IMR-90 (cell line): ENCODE measurements at regions not wholly inside any gene's neighbourhood (a gene's known extent, or its start where the extent isn't known, plus 50 kb on each side); places are given as distances from the start of the nearest gene placed in this dataset.

ENCODE experiments used
- ATAC-seq: fragments of 200-7000 bp; cut with Tn5 transposase; 2 replicates; pipeline ENCODE4 v1.9.1; 2020; ENCODE audit warnings: low read depth, mild to moderate bottlenecking, moderate library complexity
- BruUV-seq: library from RNA; stranded (reverse); fragments of 400-500 nt; replicated peaks from 2 replicates; lab custom pipeline; 2021; lab: Mats Ljungman, UMichigan
- CTCF ChIA-PET: fragments of 300-600 bp; formaldehyde crosslinking; extraction: SDS; loops from one replicate; lab custom pipeline; 2021; ENCODE audit warnings: antibody characterized with exemption; lab: Yijun Ruan, JAX
- POLR2A ChIA-PET: fragments of 300-600 bp; sonication (Branson Sonifier 250); formaldehyde crosslinking; loops from one replicate; lab custom pipeline; 2022; ENCODE audit warnings: antibody characterized with exemption; ENCODE audit not compliant: unreplicated experiment; lab: Charles Lee
- DNase-seq: peaks from one replicate; pipeline ENCODE4 v3.0.0; 2013
- H2AFZ ChIP-seq: replicated peaks from 2 replicates; pipeline ENCODE3; 2013; ENCODE audit warnings: low read length, mild to moderate bottlenecking; ENCODE audit not compliant: poor library complexity
- H2AK5ac ChIP-seq: 2 replicates; pipeline ENCODE4 v1.6.1; 2013; ENCODE audit warnings: low read depth, low read length, inconsistent platforms
- H2AK9ac ChIP-seq: replicated peaks from 2 replicates; pipeline ENCODE3; 2013; ENCODE audit warnings: mild to moderate bottlenecking, low read depth, low read length, moderate library complexity; ENCODE audit not compliant: poor library complexity
- H2BK120ac ChIP-seq: 2 replicates; pipeline ENCODE4 v1.6.1; 2013; ENCODE audit warnings: low read depth, low read length, inconsistent platforms
- H2BK15ac ChIP-seq: 3 replicates; pipeline ENCODE4 v1.6.1; 2013; ENCODE audit warnings: low read depth, low read length, inconsistent platforms
- H2BK20ac ChIP-seq: 2 replicates; pipeline ENCODE4 v1.6.1; 2013; ENCODE audit warnings: low read depth, mild to moderate bottlenecking, inconsistent platforms, low read length, moderate library complexity
- H2BK5ac ChIP-seq: 2 replicates; pipeline ENCODE4 v1.6.1; 2013; ENCODE audit warnings: mild to moderate bottlenecking, low read depth, low read length, inconsistent platforms; ENCODE audit not compliant: poor library complexity, severe bottlenecking
- H3K14ac ChIP-seq: replicated peaks from 2 replicates; pipeline ENCODE4 v1.6.1; 2013; ENCODE audit warnings: low read depth, low read length, inconsistent platforms
- H3K18ac ChIP-seq: 2 replicates; pipeline ENCODE4 v1.6.1; 2013; ENCODE audit warnings: low read depth, low read length, control low read depth
- H3K23ac ChIP-seq: 2 replicates; pipeline ENCODE4 v1.6.1; 2013; ENCODE audit warnings: low read depth, low read length, inconsistent platforms
- H3K27ac ChIP-seq: 2 replicates; pipeline ENCODE4 v1.5.1; 2013; ENCODE audit warnings: mild to moderate bottlenecking, control low read depth, low read length; ENCODE audit not compliant: insufficient read depth
- H3K27me3 ChIP-seq: 2 replicates; pipeline ENCODE4 v1.6.1; 2013; ENCODE audit warnings: low read length; ENCODE audit not compliant: control insufficient read depth, insufficient read depth
- H3K36me3 ChIP-seq: 2 replicates; pipeline ENCODE4 v1.6.1; 2013; ENCODE audit warnings: low read length, mixed read lengths; ENCODE audit not compliant: control insufficient read depth, insufficient read depth
- H3K4ac ChIP-seq: 2 replicates; pipeline ENCODE4 v1.6.1; 2013; ENCODE audit warnings: low read depth, low read length, inconsistent platforms
- H3K4me1 ChIP-seq: 2 replicates; pipeline ENCODE4 v1.6.1; 2013; ENCODE audit warnings: low read length, mixed read lengths; ENCODE audit not compliant: control insufficient read depth, insufficient read depth
- H3K4me2 ChIP-seq: 2 replicates; pipeline ENCODE4 v1.6.1; 2013; ENCODE audit warnings: low read depth, mild to moderate bottlenecking, control low read depth, low read length, moderate library complexity
- H3K4me3 ChIP-seq: 2 replicates; pipeline ENCODE4 v1.5.1; 2013; ENCODE audit warnings: low read depth, mild to moderate bottlenecking, control low read depth, low read length, moderate library complexity; ENCODE audit not compliant: insufficient read depth
- H3K56ac ChIP-seq: 2 replicates; pipeline ENCODE4 v1.6.1; 2013; ENCODE audit warnings: low read length, inconsistent platforms; ENCODE audit not compliant: insufficient read depth; ENCODE audit errors: extremely low read depth
- H3K79me1 ChIP-seq, 2 experiments: 2 replicates each; pipeline ENCODE4 v1.6.1; 2013; ENCODE audit warnings: low read length in 2 of 2, inconsistent platforms in 1 of 2, low read depth in 1 of 2
- H3K9ac ChIP-seq: 2 replicates; pipeline ENCODE4 v1.6.1; 2013; ENCODE audit warnings: low read depth, low read length, control low read depth
- H3K9me1 ChIP-seq: 2 replicates; pipeline ENCODE4 v1.6.1; 2013; ENCODE audit warnings: low read length, inconsistent platforms; ENCODE audit not compliant: insufficient read depth
- H3K9me3 ChIP-seq: 2 replicates; pipeline ENCODE4 v1.6.1; 2013; ENCODE audit warnings: low read length; ENCODE audit not compliant: control insufficient read depth, insufficient read depth
- H4K20me1 ChIP-seq: 2 replicates; pipeline ENCODE4 v1.6.1; 2013; ENCODE audit warnings: low read length, inconsistent platforms; ENCODE audit not compliant: insufficient read depth
- H4K5ac ChIP-seq: 2 replicates; pipeline ENCODE4 v1.6.1; 2013; ENCODE audit warnings: mild to moderate bottlenecking, low read depth, low read length, control low read depth
- H4K8ac ChIP-seq, 2 experiments: 2 replicates each; pipeline ENCODE4 v1.6.1; 2013; ENCODE audit warnings: low read depth in 2 of 2, low read length in 2 of 2, control low read depth in 1 of 2, inconsistent platforms in 1 of 2
- H4K91ac ChIP-seq: 2 replicates; pipeline ENCODE4 v1.6.1; 2013; ENCODE audit warnings: low read depth, low read length, inconsistent platforms; ENCODE audit not compliant: insufficient read depth
- FOS ChIP-seq: fragments of 150-350 bp; IDR thresholded peaks from 2 replicates; pipeline ENCODE4 v1.6.1; 2016; ENCODE audit warnings: low read depth, low read length
- MXI1 ChIP-seq: IDR thresholded peaks from 2 replicates; pipeline ENCODE4 v1.6.1; 2012; ENCODE audit warnings: low read depth, mild to moderate bottlenecking, low read length, moderate library complexity, borderline replicate concordance
- RAD21 ChIP-seq: IDR thresholded peaks from 2 replicates; pipeline ENCODE4 v1.6.1; 2012; ENCODE audit warnings: low read length, improper control_type of control experiment
- WGBS, 2 experiments: methylation state at CpG; one replicate each; pipeline versions ENCODE4 v1.1.5 to v1.1.7; 2013; ENCODE audit warnings: missing lambda C conversion rate in 2 of 2; ENCODE audit not compliant: insufficient read length in 1 of 2; ENCODE audit errors: extremely low coverage in 2 of 2; 5-methylcytosine and 5-hydroxymethylcytosine counted together
- dilution Hi-C: fragments of 300-500 bp; cut with HindIII; formaldehyde crosslinking; loops from one replicate; pipeline ENCODE4 v1.14.3; 2018; ENCODE audit warnings: low sequenced_read_pairs; ENCODE audit not compliant: unreplicated experiment
- in situ Hi-C: fragments of 300-500 bp; cut with MboI; formaldehyde crosslinking; loops from 3 replicates; pipeline ENCODE4 v1.14.3; 2019; ENCODE audit warnings: low sequenced_read_pairs, inconsistent platforms, mixed read lengths
- intact Hi-C: fragments of 100-400 bp; cut with micrococcal nuclease; formaldehyde crosslinking; loops from 2 replicates; pipeline ENCODE4 v1.10.0; 2022

DNA sequence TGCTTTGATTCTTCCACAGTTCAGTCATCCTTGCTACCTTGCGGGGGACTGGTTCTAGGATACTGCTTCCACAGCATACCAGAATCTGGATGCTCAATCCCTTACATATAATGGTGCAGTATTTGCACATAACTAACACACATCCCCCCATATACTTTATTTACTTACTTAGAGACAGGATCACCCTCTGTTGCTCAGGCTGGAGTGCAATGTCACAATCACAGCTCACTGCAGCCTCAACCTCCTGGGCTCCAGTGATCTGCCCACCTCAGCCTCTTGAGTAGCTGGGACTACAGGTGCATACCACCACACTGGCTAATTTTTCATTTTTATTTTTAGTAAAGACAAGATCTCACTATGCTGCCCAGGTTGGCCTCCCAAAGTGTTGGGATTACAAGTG, 112.2 kb downstream of the GOSR1 start:
- ATAC-seq (no peak), DNase-seq (no peak)
- H3K4ac ChIP-seq, result no peak overlapping the region
- H3K79me1 ChIP-seq, result no peaks in the 10 kb centered on the region
- no peaks in the 10 kb centered on the region for H3K9me3 ChIP-seq
- H3K18ac ChIP-seq, result no peak overlapping the region
- H3K23ac ChIP-seq, result no peak overlapping the region
- no peaks in the 10 kb centered on the region for H3K36me3 ChIP-seq
- H4K91ac ChIP-seq, result no peak overlapping the region
- H2AK5ac ChIP-seq, result no peak overlapping the region
- no peaks in the 10 kb centered on the region for H4K20me1 ChIP-seq
- H4K8ac ChIP-seq, result no peak overlapping the region
- no peak overlapping the region for H3K9ac ChIP-seq
- no peak overlapping the region for H3K56ac ChIP-seq
- BruUV-seq, result no TSS peak
- H3K14ac ChIP-seq, result no peak overlapping the region
- H2BK5ac ChIP-seq, result no peak overlapping the region
- dilution Hi-C loops (no loop called here), intact Hi-C loops (loop anchor here (5.0 kb wide), 1 partner anchor 57 kb away; no protein-coding TSS in a partner anchor), in situ Hi-C loops (no loop called here)
- H3K4me3 ChIP-seq, result no peak overlapping the region
- TF ChIP-seq FOS, result no peak
- no peak for TF ChIP-seq MXI1
- TF ChIP-seq RAD21, result no peak
- no peak overlapping the region for H2AFZ ChIP-seq
- peaks cover 2% of the 10 kb centered on the region for H3K4me1 ChIP-seq
- no peak overlapping the region for H2AK9ac ChIP-seq
- no peak overlapping the region for H4K5ac ChIP-seq
- no peak overlapping the region for H3K27ac ChIP-seq
- H2BK20ac ChIP-seq, result no peak overlapping the region
- no peak overlapping the region for H2BK15ac ChIP-seq
- no peak overlapping the region for H3K4me2 ChIP-seq
- no peaks in the 10 kb centered on the region for H3K9me1 ChIP-seq
- POLR2A ChIA-PET, result no interaction called here
- CTCF ChIA-PET, result no interaction called here
- H3K27me3 ChIP-seq, result peaks cover 5% of the 10 kb centered on the region; the same call in 1 of the 2 replicates
- no CpG with 5 or more reads among the region's 1 CpG for WGBS, 2 experiments
- H2BK120ac ChIP-seq, result no peak overlapping the region
